Activated CD8-positive, alpha-beta T cell treated with anti-CD3 and anti-CD28 coated beads for 36 hours (primary cell): ENCODE measurements at regions not wholly inside any gene's neighbourhood (a gene's known extent, or its start where the extent isn't known, plus 50 kb on each side); places are given as distances from the start of the nearest gene placed in this dataset.
"Not testable (repeated sequence)": the region's sequence is repeated elsewhere in the genome, so short reads cannot be mapped to it uniquely, and the experiment has no call there.

Source experiments
- ATAC-seq: fragments of 200-7000 bp; cut with Tn5 transposase; one replicate; pipeline ENCODE4 v1.10.0; 2021; ENCODE audit warnings: mild to moderate bottlenecking, moderate library complexity
- CTCF ChIA-PET: fragments of 350-600 bp; sonication (Branson Sonifier 250); formaldehyde crosslinking; loops from one replicate; lab custom pipeline; 2021; ENCODE audit warnings: antibody characterized with exemption; lab: Charles Lee
- POLR2A ChIA-PET: fragments of 350-600 bp; sonication (Branson Sonifier 250); formaldehyde crosslinking; loops from one replicate; lab custom pipeline; 2021; ENCODE audit warnings: antibody characterized with exemption; lab: Charles Lee
- DNase-seq: peaks from one replicate; pipeline ENCODE4 v3.0.0-alpha.2; 2020
- H3K27ac Mint-ChIP-seq: one replicate; pipeline ENCODE4 v1.8.0; 2021; ENCODE audit warnings: mild to moderate bottlenecking, mixed read lengths
- H3K27me3 Mint-ChIP-seq: one replicate; pipeline ENCODE4 v1.8.0; 2021; ENCODE audit warnings: mixed read lengths
- H3K36me3 Mint-ChIP-seq: one replicate; pipeline ENCODE4 v1.8.0; 2021; ENCODE audit warnings: low read depth, mixed read lengths
- H3K4me1 Mint-ChIP-seq: one replicate; pipeline ENCODE4 v1.8.0; 2021; ENCODE audit warnings: low read depth, mixed read lengths
- H3K4me3 Mint-ChIP-seq: one replicate; pipeline ENCODE4 v1.8.0; 2021; ENCODE audit warnings: mild to moderate bottlenecking, moderate library complexity, mixed read lengths
- H3K9me3 Mint-ChIP-seq: one replicate; pipeline ENCODE4 v1.8.0; 2021; ENCODE audit warnings: mixed read lengths
- intact Hi-C: fragments of 100-400 bp; cut with micrococcal nuclease; formaldehyde crosslinking; loops from one replicate; pipeline ENCODE4 v1.10.0; 2022
- TF ChIP-seq, protein P1 (sequence below): fragments of 200-600 bp; IDR thresholded peaks from one replicate; pipeline ENCODE4 v1.8.0; 2022; ENCODE audit warnings: antibody characterized with exemption, mild to moderate bottlenecking

DNA sequence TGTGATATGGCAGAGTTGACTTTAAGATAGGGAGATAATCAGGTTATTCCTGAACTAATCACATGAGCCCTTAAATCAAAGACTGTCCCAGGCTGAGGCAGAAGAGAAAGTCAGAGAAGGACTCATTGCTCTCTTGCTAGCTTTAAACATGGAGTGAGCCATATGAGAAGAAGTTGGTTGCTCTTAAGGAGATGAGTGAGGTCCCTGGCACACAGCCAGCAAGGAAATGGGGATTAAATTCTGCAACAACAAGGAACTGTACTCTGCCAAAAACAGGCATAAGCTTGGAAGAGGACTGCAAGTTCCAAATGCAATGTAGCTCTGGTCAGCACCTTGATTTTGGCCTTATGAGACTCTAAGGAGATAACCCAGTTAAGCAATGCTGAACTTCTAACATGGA is 457.0 kb downstream of the PLOD2 start:
- Mint-ChIP-seq H3K36me3 (no peaks in the 10 kb centered on the region), H3K4me1 (no peaks in the 10 kb centered on the region), H3K4me3 (no peak overlapping the region), H3K27me3 (no peaks in the 10 kb centered on the region), H3K27ac (no peak overlapping the region), H3K9me3 (peaks cover 1% of the 10 kb centered on the region)
- TF ChIP-seq, protein P1, sequence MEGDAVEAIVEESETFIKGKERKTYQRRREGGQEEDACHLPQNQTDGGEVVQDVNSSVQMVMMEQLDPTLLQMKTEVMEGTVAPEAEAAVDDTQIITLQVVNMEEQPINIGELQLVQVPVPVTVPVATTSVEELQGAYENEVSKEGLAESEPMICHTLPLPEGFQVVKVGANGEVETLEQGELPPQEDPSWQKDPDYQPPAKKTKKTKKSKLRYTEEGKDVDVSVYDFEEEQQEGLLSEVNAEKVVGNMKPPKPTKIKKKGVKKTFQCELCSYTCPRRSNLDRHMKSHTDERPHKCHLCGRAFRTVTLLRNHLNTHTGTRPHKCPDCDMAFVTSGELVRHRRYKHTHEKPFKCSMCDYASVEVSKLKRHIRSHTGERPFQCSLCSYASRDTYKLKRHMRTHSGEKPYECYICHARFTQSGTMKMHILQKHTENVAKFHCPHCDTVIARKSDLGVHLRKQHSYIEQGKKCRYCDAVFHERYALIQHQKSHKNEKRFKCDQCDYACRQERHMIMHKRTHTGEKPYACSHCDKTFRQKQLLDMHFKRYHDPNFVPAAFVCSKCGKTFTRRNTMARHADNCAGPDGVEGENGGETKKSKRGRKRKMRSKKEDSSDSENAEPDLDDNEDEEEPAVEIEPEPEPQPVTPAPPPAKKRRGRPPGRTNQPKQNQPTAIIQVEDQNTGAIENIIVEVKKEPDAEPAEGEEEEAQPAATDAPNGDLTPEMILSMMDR = no peak
- intact Hi-C loops = no loop called here
- POLR2A ChIA-PET = no interaction called here
- CTCF ChIA-PET = no interaction called here
- DNase-seq (no peak), ATAC-seq (no peak)

DNA sequence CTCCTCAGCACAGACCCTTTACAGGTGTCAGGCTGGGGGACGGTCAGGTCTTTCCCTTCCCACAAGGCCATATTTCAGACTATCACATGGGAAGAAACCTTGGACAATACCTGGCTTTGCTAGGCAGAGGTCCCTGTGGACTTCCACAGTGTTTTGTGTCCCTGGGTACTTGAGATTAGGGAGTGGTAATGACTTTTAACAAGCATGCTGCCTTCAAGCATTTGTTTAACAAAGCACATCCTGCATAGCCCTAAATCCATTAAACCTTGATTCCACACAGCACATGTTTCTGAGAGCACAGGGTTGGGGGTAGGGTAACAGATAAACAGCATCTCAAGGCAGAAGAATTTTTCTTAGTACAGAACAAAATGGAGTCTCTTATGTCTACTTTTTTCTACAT is 451.2 kb downstream of the PLOD2 start:
- H3K4me1 Mint-ChIP-seq, POLR2A ChIA-PET, ATAC-seq, CTCF ChIA-PET, H3K36me3 Mint-ChIP-seq, DNase-seq, H3K27me3 Mint-ChIP-seq, H3K27ac Mint-ChIP-seq, H3K9me3 Mint-ChIP-seq, H3K4me3 Mint-ChIP-seq, intact Hi-C loops: not testable (repeated sequence)

GRCh38 chr3:145716519-145716918 is 444.5 kb downstream of the PLOD2 start:
- intact Hi-C loops = no loop called here
- no peak for DNase-seq
- TF ChIP-seq, protein P1 = no peak
- ATAC-seq = no peak
- no peak overlapping the region for H3K4me3 Mint-ChIP-seq
- no peaks in the 10 kb centered on the region for H3K27me3 Mint-ChIP-seq
- no peaks in the 10 kb centered on the region for H3K36me3 Mint-ChIP-seq
- H3K4me1 Mint-ChIP-seq = no peaks in the 10 kb centered on the region
- H3K27ac Mint-ChIP-seq = no peak overlapping the region
- H3K9me3 Mint-ChIP-seq = peaks cover 5% of the 10 kb centered on the region
- ChIA-PET CTCF (no interaction called here), POLR2A (no interaction called here)

- TF ChIP-seq, protein P1 = no peak
- POLR2A ChIA-PET = no interaction called here
- no peaks in the 10 kb centered on the region for H3K36me3 Mint-ChIP-seq
- intact Hi-C loops = no loop called here
- H3K4me1 Mint-ChIP-seq = no peaks in the 10 kb centered on the region
- DNase-seq (no peak), ATAC-seq (no peak)
- H3K9me3 Mint-ChIP-seq = no peaks in the 10 kb centered on the region
- H3K4me3 Mint-ChIP-seq = no peak overlapping the region
- no peaks in the 10 kb centered on the region for H3K27me3 Mint-ChIP-seq
- no peak overlapping the region for H3K27ac Mint-ChIP-seq
- CTCF ChIA-PET = no interaction called here
Measured at GRCh38 chr3:145719114-145719513, 441.9 kb downstream of the PLOD2 start.

DNA sequence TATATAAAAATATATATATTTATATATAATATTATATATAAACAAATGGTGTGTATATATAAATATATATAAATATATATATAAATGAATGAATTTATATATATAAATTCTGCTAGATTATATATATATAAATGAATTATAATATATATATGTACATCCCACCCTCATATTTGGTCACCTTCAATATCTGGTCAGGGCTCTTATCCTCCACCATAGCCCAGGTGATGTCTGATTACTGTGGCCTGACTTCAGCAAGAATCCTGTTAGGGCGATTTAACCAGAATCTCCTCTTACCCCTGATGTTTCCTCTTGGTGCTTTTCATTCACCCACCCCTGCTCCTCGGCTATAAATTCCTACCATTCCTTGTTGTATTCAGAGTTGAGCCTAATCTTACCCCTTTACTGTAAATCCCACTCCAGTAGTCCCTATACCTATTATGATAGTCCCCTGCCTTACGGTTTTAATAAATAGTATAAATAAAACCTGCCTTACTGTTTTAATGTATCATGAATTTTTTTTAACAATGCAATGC is 439.6 kb downstream of the PLOD2 start:
- intact Hi-C loops = no loop called here
- DNase-seq = no peak
- Mint-ChIP-seq H3K9me3 (no peaks in the 10 kb centered on the region), H3K4me1 (no peaks in the 10 kb centered on the region), H3K27ac (no peak overlapping the region), H3K36me3 (no peaks in the 10 kb centered on the region), H3K4me3 (no peak overlapping the region), H3K27me3 (no peaks in the 10 kb centered on the region)
- ATAC-seq = peak; percentile 20
- POLR2A ChIA-PET = no interaction called here
- TF ChIP-seq, protein P1 = no peak
- CTCF ChIA-PET = no interaction called here

DNA sequence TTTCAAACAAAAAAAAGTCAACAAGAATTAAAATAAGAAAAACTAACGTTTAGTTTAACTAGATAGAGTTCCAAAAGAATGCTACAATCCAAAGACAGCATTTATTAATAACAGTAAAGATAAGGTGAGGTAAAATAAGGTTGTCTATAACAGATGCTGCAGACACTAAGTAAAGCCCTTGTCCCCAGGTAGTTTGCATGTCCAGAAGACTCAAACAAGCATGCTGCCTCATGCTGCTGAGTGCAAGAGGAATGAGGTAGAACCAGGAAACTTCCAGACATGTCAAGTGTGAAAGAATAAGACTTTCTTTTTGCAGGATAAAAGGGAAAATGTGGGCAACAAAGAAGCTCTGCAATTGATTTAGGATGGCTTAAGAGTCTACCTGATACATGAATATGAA is 439.2 kb downstream of the PLOD2 start:
- Mint-ChIP-seq H3K4me3 (no peak overlapping the region), H3K27ac (no peak overlapping the region), H3K27me3 (no peaks in the 10 kb centered on the region), H3K4me1 (no peaks in the 10 kb centered on the region), H3K9me3 (no peaks in the 10 kb centered on the region), H3K36me3 (no peaks in the 10 kb centered on the region)
- ChIA-PET CTCF (no interaction called here), POLR2A (interaction anchor here (0.6 kb wide), 1 partner anchor 10 kb away, joined by 4 read pairs; no protein-coding TSS in a partner anchor)
- DNase-seq (no peak), ATAC-seq (no peak)
- intact Hi-C loops = no loop called here
- TF ChIP-seq, protein P1 = no peak
